SK-N-SH treated with all-trans-retinoic acid at 6 μM for 48 hours (cell line): ENCODE measurements at regions not wholly inside any gene's neighbourhood (a gene's known extent, or its start where the extent isn't known, plus 50 kb on each side); places are given as distances from the start of the nearest gene placed in this dataset.
A peak's percentile ranks its signal among the peaks of the same experiment; 100 is the strongest.

ENCODE experiments used
- ATAC-seq: fragments of 200-7000 bp; cut with Tn5 transposase; 3 replicates; pipeline ENCODE4 v1.9.1; 2020; ENCODE audit warnings: mild to moderate bottlenecking, moderate library complexity
- ARNTL ChIP-seq: fragments of 450-650 bp; formaldehyde crosslinking; IDR thresholded peaks from 2 replicates; pipeline ENCODE4 v1.5.0; 2020; ENCODE audit warnings: low read depth, mild to moderate bottlenecking, moderate library complexity, borderline replicate concordance
- BACH2 ChIP-seq: fragments of 250-450 bp; sonication (Bioruptor Pico); IDR thresholded peaks from 2 replicates; pipeline ENCODE4 v1.9.0; 2021; ENCODE audit warnings: mild to moderate bottlenecking, borderline replicate concordance
- CREB5 ChIP-seq: fragments of 250-450 bp; sonication (Bioruptor Pico); IDR thresholded peaks from 2 replicates; pipeline ENCODE4 v1.5.1; 2020; ENCODE audit warnings: low read depth, mild to moderate bottlenecking, moderate library complexity
- CSDC2 ChIP-seq: fragments of 250-450 bp; sonication (Bioruptor Pico); IDR thresholded peaks from 2 replicates; pipeline ENCODE4 v1.5.0; 2020; ENCODE audit warnings: mild to moderate bottlenecking, moderate library complexity
- ESRRG ChIP-seq: fragments of 250-450 bp; sonication (Bioruptor Pico); IDR thresholded peaks from 2 replicates; pipeline ENCODE4 v1.6.1; 2021; ENCODE audit warnings: mild to moderate bottlenecking
- GLIS3 ChIP-seq: fragments of 250-450 bp; sonication (Bioruptor Pico); IDR thresholded peaks from 2 replicates; pipeline ENCODE4 v1.5.0; 2020; ENCODE audit warnings: mild to moderate bottlenecking, moderate library complexity
- ISL1 ChIP-seq: fragments of 250-450 bp; sonication (Bioruptor Pico); IDR thresholded peaks from 2 replicates; pipeline ENCODE4 v2.1.2; 2022; ENCODE audit warnings: mild to moderate bottlenecking, moderate library complexity
- OSR1 ChIP-seq: fragments of 250-450 bp; sonication (Bioruptor Pico); IDR thresholded peaks from 2 replicates; pipeline ENCODE4 v1.8.0; 2022; ENCODE audit warnings: moderate library complexity, mild to moderate bottlenecking, inconsistent platforms
- PPARA ChIP-seq: fragments of 250-450 bp; sonication (Bioruptor Pico); IDR thresholded peaks from 2 replicates; pipeline ENCODE4 v1.5.0; 2020; ENCODE audit warnings: mild to moderate bottlenecking, borderline replicate concordance
- RARB ChIP-seq: fragments of 250-450 bp; sonication (Bioruptor Pico); IDR thresholded peaks from 2 replicates; pipeline ENCODE4 v1.8.0; 2021; ENCODE audit warnings: mild to moderate bottlenecking, moderate library complexity
- SNAI2 ChIP-seq: fragments of 250-450 bp; sonication (Bioruptor Pico); IDR thresholded peaks from 2 replicates; pipeline ENCODE4 v1.5.0; 2020; ENCODE audit warnings: mild to moderate bottlenecking, moderate library complexity
- TCF4 ChIP-seq: fragments of 250-450 bp; sonication (Bioruptor Pico); IDR thresholded peaks from 2 replicates; pipeline ENCODE4 v1.8.0; 2021; ENCODE audit warnings: mild to moderate bottlenecking, moderate library complexity, borderline replicate concordance
- TSHZ2 ChIP-seq: fragments of 250-450 bp; sonication (Bioruptor Pico); IDR thresholded peaks from 2 replicates; pipeline ENCODE4 v1.5.0; 2020; ENCODE audit warnings: mild to moderate bottlenecking, moderate library complexity
- ZC3H10 ChIP-seq: fragments of 250-450 bp; sonication (Bioruptor Pico); IDR thresholded peaks from 2 replicates; pipeline ENCODE4 v1.5.1; 2021; ENCODE audit warnings: mild to moderate bottlenecking, moderate library complexity
- ZFP3 ChIP-seq: fragments of 250-450 bp; sonication (Bioruptor Pico); IDR thresholded peaks from 2 replicates; pipeline ENCODE4 v1.5.0; 2020; ENCODE audit warnings: mild to moderate bottlenecking, moderate library complexity
- ZFP30 ChIP-seq: fragments of 450-650 bp; formaldehyde crosslinking; IDR thresholded peaks from 2 replicates; pipeline ENCODE4 v1.5.0; 2022; ENCODE audit warnings: mild to moderate bottlenecking, moderate library complexity
- ZNF70 ChIP-seq: fragments of 450-650 bp; formaldehyde crosslinking; IDR thresholded peaks from 2 replicates; pipeline ENCODE4 v1.5.0; 2020; ENCODE audit warnings: mild to moderate bottlenecking, moderate library complexity
- ZNF8 ChIP-seq: fragments of 450-650 bp; formaldehyde crosslinking; IDR thresholded peaks from 2 replicates; pipeline ENCODE4 v1.5.0; 2020; ENCODE audit warnings: mild to moderate bottlenecking, moderate library complexity
- TF ChIP-seq, protein P1 (sequence below): fragments of 250-450 bp; sonication (Bioruptor Pico); IDR thresholded peaks from 2 replicates; pipeline ENCODE4 v1.8.0; 2021; ENCODE audit warnings: low read depth, mild to moderate bottlenecking, moderate library complexity, borderline replicate concordance
- TF ChIP-seq, protein P2 (sequence below): fragments of 250-450 bp; sonication (Bioruptor Pico); IDR thresholded peaks from 2 replicates; pipeline ENCODE4 v1.8.0; 2020; ENCODE audit warnings: mild to moderate bottlenecking, moderate library complexity, borderline replicate concordance

DNA sequence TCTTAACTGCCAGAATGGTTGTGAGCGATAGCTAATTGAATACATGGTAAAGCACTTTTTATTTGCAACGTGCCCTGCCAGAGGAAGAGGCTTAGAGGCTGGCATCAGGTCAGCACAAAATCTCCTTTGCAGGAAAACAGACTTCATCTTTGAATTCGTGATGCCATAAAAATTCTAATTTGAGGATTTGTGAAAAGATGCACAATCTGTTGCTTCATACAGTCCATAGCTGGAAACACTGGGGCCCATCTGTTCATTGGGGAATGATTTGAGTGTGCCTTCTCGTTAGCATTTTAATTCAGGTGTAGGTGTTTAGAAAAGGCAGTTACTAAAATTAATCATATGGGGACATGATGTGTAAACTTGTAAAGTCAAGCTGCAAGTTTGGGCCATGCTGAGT, 876.0 kb downstream of the SLC4A3 start (continued):
- TF ChIP-seq, protein P1, sequence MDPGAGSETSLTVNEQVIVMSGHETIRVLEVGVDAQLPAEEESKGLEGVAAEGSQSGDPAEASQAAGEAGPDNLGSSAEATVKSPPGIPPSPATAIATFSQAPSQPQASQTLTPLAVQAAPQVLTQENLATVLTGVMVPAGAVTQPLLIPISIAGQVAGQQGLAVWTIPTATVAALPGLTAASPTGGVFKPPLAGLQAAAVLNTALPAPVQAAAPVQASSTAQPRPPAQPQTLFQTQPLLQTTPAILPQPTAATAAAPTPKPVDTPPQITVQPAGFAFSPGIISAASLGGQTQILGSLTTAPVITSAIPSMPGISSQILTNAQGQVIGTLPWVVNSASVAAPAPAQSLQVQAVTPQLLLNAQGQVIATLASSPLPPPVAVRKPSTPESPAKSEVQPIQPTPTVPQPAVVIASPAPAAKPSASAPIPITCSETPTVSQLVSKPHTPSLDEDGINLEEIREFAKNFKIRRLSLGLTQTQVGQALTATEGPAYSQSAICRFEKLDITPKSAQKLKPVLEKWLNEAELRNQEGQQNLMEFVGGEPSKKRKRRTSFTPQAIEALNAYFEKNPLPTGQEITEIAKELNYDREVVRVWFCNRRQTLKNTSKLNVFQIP (CRISPR knock-in tag): no peak
- TF ChIP-seq CSDC2 (CRISPR knock-in tag): no peak
- TF ChIP-seq TCF4 (CRISPR knock-in tag): no peak
- no peak for TF ChIP-seq ZFP3 (CRISPR knock-in tag)
- TF ChIP-seq BACH2 (CRISPR knock-in tag): no peak
- no peak for TF ChIP-seq PPARA (CRISPR knock-in tag)

GRCh38 chr2:220504938-220505503, 877.6 kb downstream of the SLC4A3 start:
- peak; percentile 35 for ATAC-seq

GRCh38 chr2:220506466-220506865, 879.0 kb downstream of the SLC4A3 start:
- ATAC-seq: no peak
- TF ChIP-seq ISL1 (CRISPR knock-in tag): no peak
- no peak for TF ChIP-seq ARNTL (CRISPR knock-in tag)
- TF ChIP-seq TSHZ2 (CRISPR knock-in tag): no peak
- no peak for TF ChIP-seq ZFP30 (CRISPR knock-in tag)
- no peak for TF ChIP-seq SNAI2 (CRISPR knock-in tag)
- TF ChIP-seq PPARA (CRISPR knock-in tag): no peak
- TF ChIP-seq, protein P1 (CRISPR knock-in tag): no peak

More at GRCh38 chr2:220504938-220505503, 877.6 kb downstream of the SLC4A3 start:
- TF ChIP-seq, protein P2, sequence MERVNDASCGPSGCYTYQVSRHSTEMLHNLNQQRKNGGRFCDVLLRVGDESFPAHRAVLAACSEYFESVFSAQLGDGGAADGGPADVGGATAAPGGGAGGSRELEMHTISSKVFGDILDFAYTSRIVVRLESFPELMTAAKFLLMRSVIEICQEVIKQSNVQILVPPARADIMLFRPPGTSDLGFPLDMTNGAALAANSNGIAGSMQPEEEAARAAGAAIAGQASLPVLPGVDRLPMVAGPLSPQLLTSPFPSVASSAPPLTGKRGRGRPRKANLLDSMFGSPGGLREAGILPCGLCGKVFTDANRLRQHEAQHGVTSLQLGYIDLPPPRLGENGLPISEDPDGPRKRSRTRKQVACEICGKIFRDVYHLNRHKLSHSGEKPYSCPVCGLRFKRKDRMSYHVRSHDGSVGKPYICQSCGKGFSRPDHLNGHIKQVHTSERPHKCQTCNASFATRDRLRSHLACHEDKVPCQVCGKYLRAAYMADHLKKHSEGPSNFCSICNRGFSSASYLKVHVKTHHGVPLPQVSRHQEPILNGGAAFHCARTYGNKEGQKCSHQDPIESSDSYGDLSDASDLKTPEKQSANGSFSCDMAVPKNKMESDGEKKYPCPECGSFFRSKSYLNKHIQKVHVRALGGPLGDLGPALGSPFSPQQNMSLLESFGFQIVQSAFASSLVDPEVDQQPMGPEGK: no peak
- no peak for TF ChIP-seq CSDC2 (CRISPR knock-in tag)
- TF ChIP-seq RARB: no peak
- no peak for TF ChIP-seq ZFP30 (CRISPR knock-in tag)
- TF ChIP-seq GLIS3 (CRISPR knock-in tag): no peak
- no peak for TF ChIP-seq ESRRG (CRISPR knock-in tag)
- no peak for TF ChIP-seq OSR1 (CRISPR knock-in tag)
- TF ChIP-seq ZFP3 (CRISPR knock-in tag): no peak
- TF ChIP-seq ARNTL (CRISPR knock-in tag): no peak
- TF ChIP-seq TCF4 (CRISPR knock-in tag): no peak
- TF ChIP-seq TSHZ2 (CRISPR knock-in tag): no peak
- no peak for TF ChIP-seq ZC3H10 (CRISPR knock-in tag)
- no peak for TF ChIP-seq ZNF70
- TF ChIP-seq ZNF8 (CRISPR knock-in tag): no peak
- TF ChIP-seq CREB5 (CRISPR knock-in tag): no peak
- no peak for TF ChIP-seq SNAI2 (CRISPR knock-in tag)
- TF ChIP-seq ISL1 (CRISPR knock-in tag): no peak
